Naive thymus-derived CD4-positive, alpha-beta T cell (primary cell): ENCODE measurements at regions not wholly inside any gene's neighbourhood (a gene's known extent, or its start where the extent isn't known, plus 50 kb on each side); places are given as distances from the start of the nearest gene placed in this dataset.
A peak's percentile ranks its signal among the peaks of the same experiment; 100 is the strongest.

Source experiments
- ATAC-seq: fragments of 150-1000 bp; cut with Tn5 transposase; 2 replicates; pipeline ENCODE4 v1.10.0; 2021; ENCODE audit warnings: mild to moderate bottlenecking, moderate library complexity
- CTCF ChIA-PET: fragments of 350-600 bp; sonication (Branson Sonifier 250); formaldehyde crosslinking; loops from one replicate; lab custom pipeline; 2021; ENCODE audit warnings: antibody characterized with exemption; lab: Charles Lee
- POLR2A ChIA-PET: fragments of 350-600 bp; sonication (Branson Sonifier 250); formaldehyde crosslinking; loops from one replicate; lab custom pipeline; 2021; ENCODE audit warnings: antibody characterized with exemption, inconsistent platforms; lab: Charles Lee
- DNase-seq, 9 donors: peaks; one replicate each; pipeline versions ENCODE4 v3.0.0 to v3.0.0-alpha.2; 2020 to 2022; ENCODE audit warnings: mixed read lengths in 1 of 9
- H3K27ac ChIP-seq: one replicate; pipeline ENCODE4 v1.7.0; 2013; ENCODE audit warnings: mild to moderate bottlenecking, low read depth, low read length, moderate library complexity
- H3K27me3 ChIP-seq, 2 donors: one replicate each; pipeline ENCODE4 v1.7.0; 2013; ENCODE audit warnings: low read length in 2 of 2, mild to moderate bottlenecking in 2 of 2, moderate library complexity in 2 of 2; ENCODE audit not compliant: control insufficient read depth in 2 of 2, insufficient read depth in 2 of 2
- H3K36me3 ChIP-seq, 3 experiments: 1 replicate in 2 of 3; 2 replicates in 1 of 3; pipeline ENCODE4 v1.7.0; 2013; ENCODE audit warnings: low read length in 3 of 3, mild to moderate bottlenecking in 3 of 3, moderate library complexity in 1 of 3; ENCODE audit not compliant: insufficient read depth in 3 of 3, control insufficient read depth in 2 of 3
- H3K4me1 ChIP-seq, 2 donors: one replicate each; pipeline ENCODE4 v1.7.0; 2013; ENCODE audit warnings: low read length in 2 of 2, mild to moderate bottlenecking in 2 of 2, moderate library complexity in 1 of 2; ENCODE audit not compliant: control insufficient read depth in 2 of 2, insufficient read depth in 2 of 2
- H3K4me3 ChIP-seq: 2 replicates; pipeline ENCODE4 v1.7.0; 2013; ENCODE audit warnings: mild to moderate bottlenecking, low read length
- H3K9me3 ChIP-seq, 3 experiments: 1 replicate in 2 of 3; 2 replicates in 1 of 3; pipeline ENCODE4 v1.7.0; 2013; ENCODE audit warnings: low read length in 3 of 3; ENCODE audit not compliant: control insufficient read depth in 2 of 3
- H3K27ac Mint-ChIP-seq, 9 donors: one replicate each; pipeline ENCODE4 v1.8.0; 2020 to 2022; ENCODE audit warnings: mixed read lengths in 9 of 9, mild to moderate bottlenecking in 8 of 9, moderate library complexity in 5 of 9, inconsistent platforms in 2 of 9
- H3K27me3 Mint-ChIP-seq, 5 donors: one replicate each; pipeline ENCODE4 v1.8.0; 2021 to 2022; ENCODE audit warnings: mixed read lengths in 5 of 5, mild to moderate bottlenecking in 1 of 5
- H3K36me3 Mint-ChIP-seq, 5 donors: one replicate each; pipeline ENCODE4 v1.8.0; 2020 to 2022; ENCODE audit warnings: mixed read lengths in 5 of 5, mild to moderate bottlenecking in 3 of 5, inconsistent platforms in 1 of 5
- H3K4me1 Mint-ChIP-seq, 7 donors: one replicate each; pipeline ENCODE4 v1.8.0; 2020 to 2022; ENCODE audit warnings: mixed read lengths in 7 of 7, mild to moderate bottlenecking in 3 of 7, inconsistent platforms in 1 of 7
- H3K4me3 Mint-ChIP-seq, 10 donors: one replicate each; pipeline ENCODE4 v1.8.0; 2020 to 2022; ENCODE audit warnings: mild to moderate bottlenecking in 10 of 10, mixed read lengths in 10 of 10, moderate library complexity in 6 of 10, inconsistent platforms in 2 of 10
- H3K9me3 Mint-ChIP-seq, 11 donors: one replicate each; pipeline ENCODE4 v1.8.0; 2020 to 2022; ENCODE audit warnings: mixed read lengths in 11 of 11, mild to moderate bottlenecking in 4 of 11, inconsistent platforms in 1 of 11, moderate library complexity in 1 of 11
- intact Hi-C, 2 donors: fragments of 100-400 bp; cut with micrococcal nuclease; formaldehyde crosslinking; loops; one replicate each; pipeline ENCODE4 v1.15.1; 2023

DNA sequence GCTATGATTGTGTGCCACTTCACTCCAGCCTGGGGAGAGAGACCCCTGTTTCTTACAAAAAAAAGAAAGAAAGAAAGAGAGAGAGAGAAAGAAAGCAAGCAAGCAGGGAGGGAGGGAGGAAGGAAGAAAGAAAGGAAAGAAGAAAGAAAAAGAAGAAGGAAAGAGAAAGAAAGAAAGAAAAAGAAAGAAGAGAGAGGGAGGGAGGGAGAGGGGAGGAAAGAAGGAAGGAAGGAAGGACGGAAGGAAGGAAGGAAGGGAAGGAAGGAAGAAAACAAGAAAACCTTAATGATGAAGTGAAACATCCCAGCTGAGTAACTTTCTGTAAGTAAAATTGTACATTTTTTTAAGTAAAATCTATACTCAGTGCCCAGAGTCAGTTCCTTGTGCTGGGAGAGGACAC lies 75.5 kb upstream of the GLS start:
- no peak for ATAC-seq
- ChIA-PET CTCF (interaction anchor here (0.8 kb wide), 1 partner anchor 25 kb away, joined by 3 read pairs; no protein-coding TSS in a partner anchor), POLR2A (no interaction called here)
- Mint-ChIP-seq H3K27me3 (no peaks in the 10 kb centered on the region), H3K4me1 (peaks cover 0 to 12% (median 0%) of the 10 kb centered on the region in 7 donors), H3K27ac (no peak overlapping the region), H3K36me3 (no peaks in the 10 kb centered on the region), H3K4me3 (no peak overlapping the region), H3K9me3 (peaks cover 0 to 2% (median 0%) of the 10 kb centered on the region in 11 donors)
- DNase-seq, result no peak
- H3K36me3 ChIP-seq, result no peaks in the 10 kb centered on the region
- no peak overlapping the region for H3K4me3 ChIP-seq
- intact Hi-C loops, result loop anchor here (10.0 kb wide), 3 partner anchors 290 to 1140 kb away; partner anchors contain the start of gene ASNSD1 (in 1 of the 2)
- no peaks in the 10 kb centered on the region for H3K27me3 ChIP-seq
- no peaks in the 10 kb centered on the region for H3K9me3 ChIP-seq
- H3K27ac ChIP-seq, result no peak overlapping the region
- H3K4me1 ChIP-seq, result no peaks in the 10 kb centered on the region

DNA sequence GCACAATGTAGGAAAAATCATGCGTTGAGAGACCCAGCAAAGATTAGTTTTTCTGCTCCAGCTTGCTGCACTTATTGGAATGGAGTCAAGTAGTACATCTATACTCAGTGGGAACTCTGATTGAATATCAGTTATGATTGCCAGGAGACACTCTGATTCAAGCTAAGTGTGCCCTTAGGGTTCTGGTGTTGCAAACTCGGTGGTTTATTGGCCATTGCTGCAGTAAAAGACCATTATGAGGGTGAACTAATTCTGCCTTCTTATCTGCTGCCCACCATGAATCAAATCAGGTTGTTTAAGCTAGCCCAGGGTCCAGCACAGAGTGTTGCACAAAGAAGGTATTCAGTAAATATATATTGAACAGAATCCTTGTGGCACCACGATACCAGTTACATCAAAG lies 74.8 kb upstream of the GLS start:
- Histone ChIP-seq H3K9me3 (no peaks in the 10 kb centered on the region), H3K27me3 (no peaks in the 10 kb centered on the region), H3K4me1 (no peaks in the 10 kb centered on the region), H3K27ac (no peak overlapping the region), H3K4me3 (no peak overlapping the region), H3K36me3 (no peaks in the 10 kb centered on the region)
- H3K27ac Mint-ChIP-seq, result no peak overlapping the region
- H3K36me3 Mint-ChIP-seq, result no peaks in the 10 kb centered on the region
- peaks cover 0 to 3% (median 0%) of the 10 kb centered on the region in 5 donors for H3K27me3 Mint-ChIP-seq
- peaks cover 0 to 2% (median 0%) of the 10 kb centered on the region in 11 donors for H3K9me3 Mint-ChIP-seq
- ATAC-seq (no peak), DNase-seq (no peak)
- peaks cover 0 to 13% (median 0%) of the 10 kb centered on the region in 7 donors for H3K4me1 Mint-ChIP-seq
- intact Hi-C loops, result loop anchor here (10.0 kb wide), 3 partner anchors 291 to 1141 kb away; partner anchors contain the start of gene ASNSD1 (in 1 of the 2)
- H3K4me3 Mint-ChIP-seq, result no peak overlapping the region
- POLR2A ChIA-PET, result interaction anchor here (1.0 kb wide), 1 partner anchor 82 kb away, joined by 3 read pairs; no protein-coding TSS in a partner anchor
- CTCF ChIA-PET, result interaction anchor here (0.6 to 0.9 kb wide), 3 partner anchors 126 to 1001 kb away, joined by 3 to 4 read pairs (median 3); no protein-coding TSS in a partner anchor

DNA sequence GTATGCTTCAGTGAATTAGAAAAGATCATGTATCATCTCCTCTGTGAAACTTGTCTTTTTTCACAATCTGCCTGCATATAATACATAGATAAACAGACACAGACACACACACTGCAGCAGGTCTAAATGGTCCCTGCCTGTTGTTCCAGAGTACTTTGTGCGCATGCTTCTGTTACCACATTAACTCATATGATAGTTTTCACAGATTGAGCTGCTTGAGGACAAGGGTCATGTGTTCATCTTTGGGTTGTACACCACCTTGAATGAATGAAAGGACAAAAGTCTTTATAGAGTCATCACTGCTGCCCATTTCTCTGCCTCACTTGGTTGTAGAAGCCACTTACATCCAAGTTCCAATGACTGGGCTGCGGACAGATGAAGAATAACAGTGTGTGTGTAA lies 72.7 kb upstream of the GLS start:
- Histone ChIP-seq H3K36me3 (no peaks in the 10 kb centered on the region), H3K4me3 (no peak overlapping the region), H3K27me3 (no peaks in the 10 kb centered on the region), H3K4me1 (no peaks in the 10 kb centered on the region), H3K9me3 (no peaks in the 10 kb centered on the region), H3K27ac (no peak overlapping the region)
- Mint-ChIP-seq H3K4me1 (peaks cover 0 to 13% (median 0%) of the 10 kb centered on the region in 7 donors), H3K27ac (peak overlapping the region in 1 of 9 donors; percentile 55), H3K9me3 (peaks cover 0 to 2% (median 0%) of the 10 kb centered on the region in 11 donors), H3K27me3 (peaks cover 0 to 3% (median 0%) of the 10 kb centered on the region in 5 donors), H3K4me3 (no peak overlapping the region), H3K36me3 (no peaks in the 10 kb centered on the region)
- no peak for ATAC-seq
- no peak for DNase-seq
- ChIA-PET CTCF (no interaction called here), POLR2A (no interaction called here)
- intact Hi-C loops, result loop anchor here (10.0 kb wide), 3 partner anchors 293 to 1143 kb away; partner anchors contain the start of gene ASNSD1 (in 1 of the 2)

DNA sequence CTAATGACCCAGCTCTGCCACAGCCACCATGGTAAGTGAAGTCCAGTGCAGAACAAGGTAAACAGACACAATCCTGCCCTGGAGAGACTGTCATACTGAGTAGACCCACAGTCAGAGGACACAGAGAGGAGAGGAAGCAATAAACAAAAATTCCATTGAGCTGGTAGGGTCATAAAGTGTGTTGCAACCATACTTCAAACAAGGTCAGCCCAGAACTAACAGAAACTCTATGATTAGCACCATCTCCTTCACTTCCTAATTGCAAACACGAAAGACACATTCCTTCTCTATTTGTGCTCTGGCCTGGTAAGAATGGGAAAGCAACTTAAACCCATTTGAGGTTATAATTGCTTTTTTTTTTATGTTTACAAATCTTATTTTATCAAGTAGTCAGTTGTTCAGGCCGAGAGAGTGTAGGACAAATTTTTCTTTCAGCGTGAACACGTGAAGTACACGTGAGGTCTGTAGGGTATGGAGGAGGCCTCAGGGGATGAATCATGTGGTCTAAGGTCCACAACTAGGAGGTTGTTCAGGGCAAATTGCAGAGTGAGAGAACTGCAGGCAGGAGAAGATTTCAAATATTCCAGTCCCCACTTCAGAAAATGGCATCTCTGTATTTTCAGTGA lies 71.4 kb upstream of the GLS start:
- H3K9me3 Mint-ChIP-seq, result peaks cover 0 to 3% (median 0%) of the 10 kb centered on the region in 11 donors

DNA sequence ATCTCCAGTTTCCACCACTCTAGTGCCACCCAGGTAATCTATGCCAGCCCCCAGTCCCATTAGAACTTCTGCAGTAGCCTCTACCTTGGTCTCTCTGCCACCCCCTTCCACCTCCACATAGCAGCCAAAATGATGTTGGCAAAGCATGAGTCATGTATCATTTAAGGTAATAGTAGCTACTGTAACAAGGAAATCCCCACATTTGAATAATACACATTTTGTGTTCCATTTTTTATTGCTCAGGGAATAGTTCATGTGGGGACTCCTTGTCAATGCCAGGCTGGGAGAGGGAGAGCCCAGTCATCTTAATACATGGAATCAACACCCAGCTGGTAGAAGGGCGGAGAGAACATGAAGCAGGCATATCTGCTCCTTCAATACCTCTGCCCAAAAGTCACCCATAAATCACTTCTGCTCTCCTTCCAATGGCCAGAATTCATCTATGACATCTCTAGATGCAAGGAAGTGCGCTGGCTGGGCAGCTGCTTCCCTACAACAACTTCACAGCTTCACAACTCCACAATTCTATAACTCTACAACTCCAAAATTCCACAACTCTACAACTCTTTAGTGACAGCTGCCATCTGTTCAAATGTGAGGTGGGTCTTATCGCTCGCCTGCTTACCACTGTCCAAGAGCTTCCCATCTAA lies 70.6 kb upstream of the GLS start:
- Mint-ChIP-seq H3K27me3 (peaks cover 0 to 3% (median 0%) of the 10 kb centered on the region in 5 donors), H3K4me3 (no peak overlapping the region), H3K4me1 (peaks cover 0 to 13% (median 0%) of the 10 kb centered on the region in 7 donors), H3K9me3 (peaks cover 0 to 4% (median 0%) of the 10 kb centered on the region in 11 donors), H3K36me3 (peaks cover 0 to 3% (median 0%) of the 10 kb centered on the region in 5 donors), H3K27ac (peak overlapping the region in 1 of 9 donors; percentile 29)
- Histone ChIP-seq H3K4me3 (no peak overlapping the region), H3K36me3 (no peaks in the 10 kb centered on the region), H3K27me3 (no peaks in the 10 kb centered on the region), H3K4me1 (no peaks in the 10 kb centered on the region), H3K27ac (no peak overlapping the region), H3K9me3 (no peaks in the 10 kb centered on the region)
- ATAC-seq (no peak), DNase-seq (no peak)
- POLR2A ChIA-PET, result no interaction called here
- CTCF ChIA-PET, result no interaction called here
- intact Hi-C loops, result loop anchor here (10.0 kb wide), 3 partner anchors 295 to 1145 kb away; partner anchors contain the start of gene ASNSD1 (in 1 of the 2)

More for the DNA sequence above, 71.4 kb upstream of the GLS start:
- Mint-ChIP-seq H3K4me1 (peaks cover 0 to 13% (median 0%) of the 10 kb centered on the region in 7 donors), H3K27me3 (peaks cover 0 to 3% (median 0%) of the 10 kb centered on the region in 5 donors), H3K4me3 (no peak overlapping the region), H3K27ac (no peak overlapping the region), H3K36me3 (peaks cover 0 to under 1% (median 0%) of the 10 kb centered on the region in 5 donors)
- Histone ChIP-seq H3K27ac (no peak overlapping the region), H3K36me3 (no peaks in the 10 kb centered on the region), H3K9me3 (no peaks in the 10 kb centered on the region), H3K4me1 (no peaks in the 10 kb centered on the region), H3K4me3 (no peak overlapping the region), H3K27me3 (no peaks in the 10 kb centered on the region)
- ChIA-PET POLR2A (no interaction called here), CTCF (interaction anchor here (0.6 to 0.9 kb wide), 2 partner anchors 8 to 737 kb away, joined by 3 read pairs; no protein-coding TSS in a partner anchor)
- intact Hi-C loops, result loop anchor here (10.0 kb wide), 3 partner anchors 294 to 1144 kb away; partner anchors contain the start of gene ASNSD1 (in 1 of the 2)
- ATAC-seq (no peak), DNase-seq (no peak)

DNA sequence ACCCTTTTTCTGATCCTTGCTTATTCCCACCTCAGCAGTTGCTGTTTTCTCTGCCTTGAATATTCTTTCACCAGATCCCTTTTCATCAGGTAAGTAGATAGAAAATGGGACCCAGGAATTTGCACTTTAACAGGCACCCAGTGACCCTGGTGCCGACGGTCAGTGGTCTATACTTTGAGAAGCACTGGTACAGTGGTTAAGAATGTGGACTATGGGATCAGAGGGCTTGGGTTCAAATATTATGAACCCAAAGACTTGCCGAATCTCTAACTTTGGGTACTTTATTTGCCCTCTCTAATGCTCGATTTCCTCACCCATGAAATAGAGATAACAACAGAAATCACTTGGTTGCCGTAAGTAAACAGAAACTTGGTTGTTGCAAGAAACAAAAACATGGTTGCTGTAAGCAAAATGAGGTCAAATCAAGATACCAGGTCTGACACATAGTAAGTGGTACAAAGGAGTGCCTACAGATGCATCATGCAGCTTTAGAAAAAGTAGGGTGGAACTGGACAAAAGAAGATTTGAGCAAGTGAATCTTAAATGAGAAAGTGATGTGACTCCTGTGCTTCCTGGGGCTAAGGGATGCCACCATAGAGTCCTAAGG lies 69.5 kb upstream of the GLS start:
- Histone ChIP-seq H3K9me3 (no peaks in the 10 kb centered on the region), H3K4me3 (no peak overlapping the region), H3K27me3 (no peaks in the 10 kb centered on the region), H3K27ac (no peak overlapping the region), H3K36me3 (no peaks in the 10 kb centered on the region), H3K4me1 (no peaks in the 10 kb centered on the region)
- ChIA-PET POLR2A (no interaction called here), CTCF (no interaction called here)
- H3K4me3 Mint-ChIP-seq, result no peak overlapping the region
- peaks cover 0 to 3% (median 0%) of the 10 kb centered on the region in 5 donors for H3K27me3 Mint-ChIP-seq
- H3K9me3 Mint-ChIP-seq, result peaks cover 0 to 4% (median 0%) of the 10 kb centered on the region in 11 donors
- peaks cover 0 to 3% (median 0%) of the 10 kb centered on the region in 5 donors for H3K36me3 Mint-ChIP-seq
- DNase-seq (no peak), ATAC-seq (no peak)
- peaks cover 0 to 13% (median 0%) of the 10 kb centered on the region in 7 donors for H3K4me1 Mint-ChIP-seq
- no peak overlapping the region for H3K27ac Mint-ChIP-seq
- intact Hi-C loops, result no loop called here
